WTC11 (cell line): ENCODE measurements at regions not wholly inside any gene's neighbourhood (a gene's known extent, or its start where the extent isn't known, plus 50 kb on each side); places are given as distances from the start of the nearest gene placed in this dataset.

Experiments used
- ATAC-seq: fragments of 200-7000 bp; cut with Tn5 transposase; 2 replicates; pipeline ENCODE4 v1.10.0; 2021; ENCODE audit warnings: mild to moderate bottlenecking, moderate library complexity
- CTCF ChIA-PET: fragments of 300-600 bp; sonication (Branson Sonifier 250); formaldehyde crosslinking; loops from one replicate; lab custom pipeline; 2021; ENCODE audit warnings: antibody characterized with exemption; lab: Charles Lee
- POLR2A ChIA-PET: fragments of 350-600 bp; sonication (Branson Sonifier 250); formaldehyde crosslinking; loops from one replicate; lab custom pipeline; 2021; ENCODE audit warnings: antibody characterized with exemption; lab: Charles Lee
- DNase-seq: peaks from one replicate; pipeline ENCODE4 v3.0.0; 2021; ENCODE audit warnings: low spot score
- H3K27ac Mint-ChIP-seq: 2 replicates; pipeline ENCODE4 v1.8.0; 2021; ENCODE audit warnings: mixed read lengths
- H3K27me3 Mint-ChIP-seq: 2 replicates; pipeline ENCODE4 v1.8.0; 2021; ENCODE audit warnings: low read depth, mild to moderate bottlenecking, moderate library complexity, mixed read lengths
- H3K36me3 Mint-ChIP-seq: 2 replicates; pipeline ENCODE4 v1.8.0; 2021; ENCODE audit warnings: mixed read lengths
- H3K4me1 Mint-ChIP-seq: 2 replicates; pipeline ENCODE4 v1.8.0; 2022; ENCODE audit warnings: mixed read lengths
- H3K4me3 Mint-ChIP-seq: 2 replicates; pipeline ENCODE4 v1.8.0; 2021; ENCODE audit warnings: mild to moderate bottlenecking, moderate library complexity, mixed read lengths
- H3K9me3 Mint-ChIP-seq: 2 replicates; pipeline ENCODE4 v1.8.0; 2021; ENCODE audit warnings: mixed read lengths
- ATF1 ChIP-seq: sonication (generic); formaldehyde crosslinking; IDR thresholded peaks from 2 replicates; pipeline ENCODE4 v1.8.1; 2023; ENCODE audit warnings: mild to moderate bottlenecking, moderate library complexity, missing genetic modification reagents
- CBFB ChIP-seq: sonication (generic); formaldehyde crosslinking; IDR thresholded peaks from 2 replicates; pipeline ENCODE4 v1.8.1; 2022; ENCODE audit warnings: mild to moderate bottlenecking, low read depth, missing genetic modification reagents
- CREB1 ChIP-seq: sonication (generic); formaldehyde crosslinking; IDR thresholded peaks from 2 replicates; pipeline ENCODE4 v1.8.0; 2023; ENCODE audit warnings: mild to moderate bottlenecking, missing genetic modification reagents
- ELF4 ChIP-seq: sonication (generic); formaldehyde crosslinking; IDR thresholded peaks from 2 replicates; pipeline ENCODE4 v1.8.1; 2022; ENCODE audit warnings: low read depth, mild to moderate bottlenecking, moderate library complexity, missing genetic modification reagents
- ETV6 ChIP-seq: sonication (generic); formaldehyde crosslinking; IDR thresholded peaks from 2 replicates; pipeline ENCODE4 v1.8.1; 2022; ENCODE audit warnings: mild to moderate bottlenecking, missing genetic modification reagents
- FOXP1 ChIP-seq: sonication (generic); formaldehyde crosslinking; IDR thresholded peaks from 2 replicates; pipeline ENCODE4 v1.8.0; 2022; ENCODE audit warnings: missing genetic modification reagents, mild to moderate bottlenecking, moderate library complexity, borderline replicate concordance
- GRHL2 ChIP-seq: fragments of 250-450 bp; sonication (Bioruptor Pico); IDR thresholded peaks from 2 replicates; pipeline ENCODE4 v1.8.0; 2022; ENCODE audit warnings: mild to moderate bottlenecking, moderate library complexity; ENCODE audit not compliant: insufficient replicate concordance, severe bottlenecking
- GTF2I ChIP-seq: fragments of 250-450 bp; sonication (Bioruptor Pico); conservative IDR thresholded peaks from 2 replicates; pipeline ENCODE4 v1.4.0; 2021; ENCODE audit warnings: mild to moderate bottlenecking
- IRF2 ChIP-seq: sonication (generic); formaldehyde crosslinking; IDR thresholded peaks from 2 replicates; pipeline ENCODE4 v1.8.0; 2022; ENCODE audit warnings: low read depth, missing genetic modification reagents, borderline replicate concordance
- MYBL2 ChIP-seq: sonication (generic); formaldehyde crosslinking; IDR thresholded peaks from 2 replicates; pipeline ENCODE4 v1.8.1; 2023; ENCODE audit warnings: mild to moderate bottlenecking, moderate library complexity, missing genetic modification reagents
- NFE2L1 ChIP-seq: sonication (generic); formaldehyde crosslinking; IDR thresholded peaks from 2 replicates; pipeline ENCODE4 v1.8.1; 2023; ENCODE audit warnings: missing genetic modification reagents
- NR2C2 ChIP-seq: sonication (generic); formaldehyde crosslinking; IDR thresholded peaks from 2 replicates; pipeline ENCODE4 v1.8.0; 2022; ENCODE audit warnings: mild to moderate bottlenecking, missing genetic modification reagents
- NR3C1 ChIP-seq: sonication (generic); formaldehyde crosslinking; conservative IDR thresholded peaks from 2 replicates; pipeline ENCODE4 v1.8.1; 2023; ENCODE audit warnings: low read depth, mild to moderate bottlenecking, missing genetic modification reagents
- SOX15 ChIP-seq: fragments of 250-450 bp; sonication (Bioruptor Pico); IDR thresholded peaks from 2 replicates; pipeline ENCODE4 v1.9.0; 2021; ENCODE audit warnings: mild to moderate bottlenecking
- STAT6 ChIP-seq: sonication (generic); formaldehyde crosslinking; conservative IDR thresholded peaks from 2 replicates; pipeline ENCODE4 v1.8.1; 2023; ENCODE audit warnings: mild to moderate bottlenecking, low read depth, missing genetic modification reagents, moderate library complexity
- ZMAT4 ChIP-seq: fragments of 250-450 bp; sonication (Bioruptor Pico); IDR thresholded peaks from 2 replicates; pipeline ENCODE4 v1.9.0; 2021; ENCODE audit warnings: mild to moderate bottlenecking
- ZNF219 ChIP-seq: sonication (generic); formaldehyde crosslinking; IDR thresholded peaks from 2 replicates; pipeline ENCODE4 v1.8.0; 2023; ENCODE audit warnings: missing genetic modification reagents, mild to moderate bottlenecking, borderline replicate concordance
- ZNF263 ChIP-seq: sonication (generic); formaldehyde crosslinking; IDR thresholded peaks from 2 replicates; pipeline ENCODE4 v1.8.1; 2022; ENCODE audit warnings: low read depth, mild to moderate bottlenecking, moderate library complexity, missing genetic modification reagents
- TF ChIP-seq, protein P1 (sequence below): fragments of 250-450 bp; sonication (Bioruptor Pico); IDR thresholded peaks from 2 replicates; pipeline ENCODE4 v1.9.0; 2021; ENCODE audit warnings: mild to moderate bottlenecking
- TF ChIP-seq, protein P2 (sequence below): sonication (generic); formaldehyde crosslinking; IDR thresholded peaks from 2 replicates; pipeline ENCODE4 v1.8.0; 2023; ENCODE audit warnings: missing genetic modification reagents
- TF ChIP-seq, protein P3 (sequence below): sonication (generic); formaldehyde crosslinking; IDR thresholded peaks from 2 replicates; pipeline ENCODE4 v1.8.0; 2022; ENCODE audit warnings: mild to moderate bottlenecking, missing genetic modification reagents

GRCh38 chrX:138492371-138492770, 219.1 kb downstream of the FGF13 start:
- no peak for TF ChIP-seq ZNF263
- TF ChIP-seq ELF4 (CRISPR knock-in tag), result no peak
- no peak for TF ChIP-seq NR3C1 (CRISPR knock-in tag)
- TF ChIP-seq SOX15, result no peak
- TF ChIP-seq GRHL2 (CRISPR knock-in tag), result no peak
- no peak for TF ChIP-seq IRF2 (CRISPR knock-in tag)
- TF ChIP-seq ZMAT4 (CRISPR knock-in tag), result no peak
- no peak for TF ChIP-seq ZNF219 (CRISPR knock-in tag)
- TF ChIP-seq, protein P1, sequence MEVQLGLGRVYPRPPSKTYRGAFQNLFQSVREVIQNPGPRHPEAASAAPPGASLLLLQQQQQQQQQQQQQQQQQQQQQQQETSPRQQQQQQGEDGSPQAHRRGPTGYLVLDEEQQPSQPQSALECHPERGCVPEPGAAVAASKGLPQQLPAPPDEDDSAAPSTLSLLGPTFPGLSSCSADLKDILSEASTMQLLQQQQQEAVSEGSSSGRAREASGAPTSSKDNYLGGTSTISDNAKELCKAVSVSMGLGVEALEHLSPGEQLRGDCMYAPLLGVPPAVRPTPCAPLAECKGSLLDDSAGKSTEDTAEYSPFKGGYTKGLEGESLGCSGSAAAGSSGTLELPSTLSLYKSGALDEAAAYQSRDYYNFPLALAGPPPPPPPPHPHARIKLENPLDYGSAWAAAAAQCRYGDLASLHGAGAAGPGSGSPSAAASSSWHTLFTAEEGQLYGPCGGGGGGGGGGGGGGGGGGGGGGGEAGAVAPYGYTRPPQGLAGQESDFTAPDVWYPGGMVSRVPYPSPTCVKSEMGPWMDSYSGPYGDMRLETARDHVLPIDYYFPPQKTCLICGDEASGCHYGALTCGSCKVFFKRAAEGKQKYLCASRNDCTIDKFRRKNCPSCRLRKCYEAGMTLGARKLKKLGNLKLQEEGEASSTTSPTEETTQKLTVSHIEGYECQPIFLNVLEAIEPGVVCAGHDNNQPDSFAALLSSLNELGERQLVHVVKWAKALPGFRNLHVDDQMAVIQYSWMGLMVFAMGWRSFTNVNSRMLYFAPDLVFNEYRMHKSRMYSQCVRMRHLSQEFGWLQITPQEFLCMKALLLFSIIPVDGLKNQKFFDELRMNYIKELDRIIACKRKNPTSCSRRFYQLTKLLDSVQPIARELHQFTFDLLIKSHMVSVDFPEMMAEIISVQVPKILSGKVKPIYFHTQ (CRISPR knock-in tag), result no peak
- TF ChIP-seq NFE2L1 (CRISPR knock-in tag), result no peak
- TF ChIP-seq STAT6, result no peak
- no peak for TF ChIP-seq ATF1
- TF ChIP-seq, all 79 proteins: peak for 0
- H3K36me3 Mint-ChIP-seq, result no peaks in the 10 kb centered on the region
- no peak overlapping the region for H3K4me3 Mint-ChIP-seq
- no peaks in the 10 kb centered on the region for H3K4me1 Mint-ChIP-seq
- CTCF ChIA-PET, result no interaction called here
- ATAC-seq (no peak), DNase-seq (no peak)
- no peaks in the 10 kb centered on the region for H3K9me3 Mint-ChIP-seq
- POLR2A ChIA-PET, result no interaction called here
- H3K27me3 Mint-ChIP-seq, result no peaks in the 10 kb centered on the region
- H3K27ac Mint-ChIP-seq, result no peak overlapping the region

DNA sequence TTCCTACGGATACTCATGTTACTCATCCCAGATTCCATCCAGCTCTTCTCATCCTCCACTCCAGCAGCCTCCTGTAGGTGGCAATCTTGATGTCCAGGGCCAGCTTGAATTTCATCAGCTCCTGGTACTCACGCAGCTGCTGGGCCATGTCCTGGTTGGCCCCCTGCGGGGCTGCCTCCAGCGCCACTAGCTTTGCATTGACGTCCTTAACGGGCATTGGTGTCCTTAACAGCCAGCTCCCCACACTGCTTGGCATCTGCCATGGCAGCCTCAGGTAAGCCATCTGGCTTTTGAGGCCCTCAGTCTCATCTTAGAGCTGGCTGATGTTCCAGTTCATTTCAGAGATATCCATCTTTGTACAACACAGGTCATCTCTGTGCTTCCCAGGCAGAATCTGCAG, 223.7 kb downstream of the FGF13 start:
- ChIA-PET POLR2A (no interaction called here), CTCF (no interaction called here)
- Mint-ChIP-seq H3K9me3 (no peaks in the 10 kb centered on the region), H3K27ac (no peak overlapping the region), H3K4me3 (no peak overlapping the region), H3K27me3 (no peaks in the 10 kb centered on the region; the same call in 1 of the 2 replicates), H3K4me1 (peaks cover 36% of the 10 kb centered on the region), H3K36me3 (no peaks in the 10 kb centered on the region)
- TF ChIP-seq CREB1, result no peak
- TF ChIP-seq MYBL2 (CRISPR knock-in tag), result no peak
- TF ChIP-seq ETV6 (CRISPR knock-in tag), result no peak
- TF ChIP-seq NR2C2 (CRISPR knock-in tag), result no peak
- TF ChIP-seq, protein P2, sequence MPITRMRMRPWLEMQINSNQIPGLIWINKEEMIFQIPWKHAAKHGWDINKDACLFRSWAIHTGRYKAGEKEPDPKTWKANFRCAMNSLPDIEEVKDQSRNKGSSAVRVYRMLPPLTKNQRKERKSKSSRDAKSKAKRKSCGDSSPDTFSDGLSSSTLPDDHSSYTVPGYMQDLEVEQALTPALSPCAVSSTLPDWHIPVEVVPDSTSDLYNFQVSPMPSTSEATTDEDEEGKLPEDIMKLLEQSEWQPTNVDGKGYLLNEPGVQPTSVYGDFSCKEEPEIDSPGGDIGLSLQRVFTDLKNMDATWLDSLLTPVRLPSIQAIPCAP (CRISPR knock-in tag), result no peak
- no peak for TF ChIP-seq STAT6
- no peak for TF ChIP-seq GTF2I (CRISPR knock-in tag)
- TF ChIP-seq CBFB (CRISPR knock-in tag), result no peak
- TF ChIP-seq, protein P3, sequence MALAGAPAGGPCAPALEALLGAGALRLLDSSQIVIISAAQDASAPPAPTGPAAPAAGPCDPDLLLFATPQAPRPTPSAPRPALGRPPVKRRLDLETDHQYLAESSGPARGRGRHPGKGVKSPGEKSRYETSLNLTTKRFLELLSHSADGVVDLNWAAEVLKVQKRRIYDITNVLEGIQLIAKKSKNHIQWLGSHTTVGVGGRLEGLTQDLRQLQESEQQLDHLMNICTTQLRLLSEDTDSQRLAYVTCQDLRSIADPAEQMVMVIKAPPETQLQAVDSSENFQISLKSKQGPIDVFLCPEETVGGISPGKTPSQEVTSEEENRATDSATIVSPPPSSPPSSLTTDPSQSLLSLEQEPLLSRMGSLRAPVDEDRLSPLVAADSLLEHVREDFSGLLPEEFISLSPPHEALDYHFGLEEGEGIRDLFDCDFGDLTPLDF, result no peak
- no peak for TF ChIP-seq FOXP1 (CRISPR knock-in tag)
- no peak for DNase-seq
- ATAC-seq, result no peak
